ENCODE measurements at regions not wholly inside any gene's neighbourhood (a gene's known extent, or its start where the extent isn't known, plus 50 kb on each side); places are given as distances from the start of the nearest gene placed in this dataset.
"Not testable (repeated sequence)": the region's sequence is repeated elsewhere in the genome, so short reads cannot be mapped to it uniquely, and the experiment has no call there.

DNA sequence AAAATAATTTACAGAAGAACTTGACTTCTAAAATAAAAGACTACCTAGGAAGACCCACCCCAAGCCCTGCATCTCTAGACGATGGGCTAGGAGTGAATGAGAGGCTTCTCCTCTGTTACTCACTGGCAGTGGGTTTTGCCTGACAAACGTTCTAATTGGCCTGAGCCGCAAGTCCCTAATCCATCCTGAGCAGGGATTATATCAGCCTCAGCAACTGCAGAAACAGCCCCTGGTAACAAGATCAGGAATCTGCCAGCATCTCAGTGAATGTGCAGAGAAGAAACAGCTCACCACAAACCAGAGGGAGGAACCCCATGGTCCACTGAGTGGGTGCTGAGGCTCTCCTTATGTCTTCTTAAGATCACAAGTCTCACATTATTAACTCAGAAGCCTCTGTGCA is 240.6 kb downstream of the BRINP2 start:
- no peak overlapping the region for H3K9ac ChIP-seq (ENCODE audit: low read length)
- TF ChIP-seq, protein P1, sequence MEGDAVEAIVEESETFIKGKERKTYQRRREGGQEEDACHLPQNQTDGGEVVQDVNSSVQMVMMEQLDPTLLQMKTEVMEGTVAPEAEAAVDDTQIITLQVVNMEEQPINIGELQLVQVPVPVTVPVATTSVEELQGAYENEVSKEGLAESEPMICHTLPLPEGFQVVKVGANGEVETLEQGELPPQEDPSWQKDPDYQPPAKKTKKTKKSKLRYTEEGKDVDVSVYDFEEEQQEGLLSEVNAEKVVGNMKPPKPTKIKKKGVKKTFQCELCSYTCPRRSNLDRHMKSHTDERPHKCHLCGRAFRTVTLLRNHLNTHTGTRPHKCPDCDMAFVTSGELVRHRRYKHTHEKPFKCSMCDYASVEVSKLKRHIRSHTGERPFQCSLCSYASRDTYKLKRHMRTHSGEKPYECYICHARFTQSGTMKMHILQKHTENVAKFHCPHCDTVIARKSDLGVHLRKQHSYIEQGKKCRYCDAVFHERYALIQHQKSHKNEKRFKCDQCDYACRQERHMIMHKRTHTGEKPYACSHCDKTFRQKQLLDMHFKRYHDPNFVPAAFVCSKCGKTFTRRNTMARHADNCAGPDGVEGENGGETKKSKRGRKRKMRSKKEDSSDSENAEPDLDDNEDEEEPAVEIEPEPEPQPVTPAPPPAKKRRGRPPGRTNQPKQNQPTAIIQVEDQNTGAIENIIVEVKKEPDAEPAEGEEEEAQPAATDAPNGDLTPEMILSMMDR (IDR thresholded peaks at IDR 0.05; ENCODE audit: insufficient read depth, low read length, poor library complexity, severe bottlenecking), result no peak
- TF ChIP-seq EZH2phosphoT487 (conservative IDR thresholded peaks at IDR 0.05; ENCODE audit: low read length), result no peak
- no peak overlapping the region for H3K4me2 ChIP-seq (ENCODE audit: low read depth, low read length, poor library complexity, severe bottlenecking)

DNA sequence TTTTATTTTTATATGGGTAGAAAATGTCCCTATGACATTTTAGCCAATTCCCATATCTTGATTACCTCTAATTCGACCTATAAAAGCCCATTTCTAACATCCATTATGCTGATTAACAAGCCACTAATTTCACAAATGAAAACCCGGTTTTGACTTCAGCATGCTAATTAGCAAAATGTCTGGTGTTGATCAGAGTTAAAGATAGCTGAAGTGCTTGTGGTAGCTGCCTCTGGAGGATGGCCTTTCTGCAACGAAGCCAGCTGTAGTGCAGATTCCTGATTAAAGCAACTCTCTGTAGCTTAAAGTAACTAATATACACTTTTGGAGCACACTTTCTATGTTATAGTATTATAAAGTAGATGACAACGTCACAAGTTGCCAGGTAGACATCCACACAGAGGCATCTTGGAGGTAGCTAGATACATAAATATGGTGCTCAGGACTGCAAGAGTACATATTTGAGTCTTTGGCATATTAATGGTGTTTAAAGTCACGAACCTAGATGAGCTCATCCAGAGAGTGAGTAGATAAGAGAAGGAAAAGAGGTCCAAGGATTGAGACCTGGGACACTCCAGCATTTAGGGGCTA is 239.5 kb downstream of the BRINP2 start:
- Histone ChIP-seq H3K9ac (ENCODE audit: low read length) (no peak overlapping the region), H3K4me3 (ENCODE audit: insufficient read depth, low read length, poor library complexity, severe bottlenecking) (no peak overlapping the region), H3K9me3 (ENCODE audit: insufficient read depth, low read length) (no peaks in the 10 kb centered on the region), H3K36me3 (ENCODE audit: low read length) (no peaks in the 10 kb centered on the region), H2AFZ (ENCODE audit: low read depth, low read length, severe bottlenecking) (no peak overlapping the region), H3F3A (ENCODE audit: insufficient read depth) (no peaks in the 10 kb centered on the region), H3K9me2 (replicated peaks; ENCODE audit: insufficient read depth, low read length) (no peaks in the 10 kb centered on the region), H3K4me2 (ENCODE audit: low read depth, low read length, poor library complexity, severe bottlenecking) (no peak overlapping the region), H3K27ac (ENCODE audit: low read depth, low read length) (no peak overlapping the region), H3K27me3 (ENCODE audit: low read length) (no peaks in the 10 kb centered on the region), H4K20me1 (ENCODE audit: low read depth, low read length) (no peaks in the 10 kb centered on the region), H3K79me2 (ENCODE audit: insufficient read depth, low read length) (no peaks in the 10 kb centered on the region)
- TF ChIP-seq EZH2phosphoT487 (conservative IDR thresholded peaks at IDR 0.05; ENCODE audit: low read length), result no peak
- TF ChIP-seq, protein P1 (IDR thresholded peaks at IDR 0.05; ENCODE audit: insufficient read depth, low read length, poor library complexity, severe bottlenecking), result no peak

More for the DNA sequence above, 240.6 kb downstream of the BRINP2 start:
- H3F3A ChIP-seq (ENCODE audit: insufficient read depth), result no peaks in the 10 kb centered on the region
- H2AFZ ChIP-seq (ENCODE audit: low read depth, low read length, severe bottlenecking), result no peak overlapping the region
- H4K20me1 ChIP-seq (ENCODE audit: low read depth, low read length), result no peaks in the 10 kb centered on the region
- no peaks in the 10 kb centered on the region for H3K36me3 ChIP-seq (ENCODE audit: low read length)
- no peak overlapping the region for H3K4me3 ChIP-seq (ENCODE audit: insufficient read depth, low read length, poor library complexity, severe bottlenecking)
- no peaks in the 10 kb centered on the region for H3K79me2 ChIP-seq (ENCODE audit: insufficient read depth, low read length)
- no peaks in the 10 kb centered on the region for H3K9me3 ChIP-seq (ENCODE audit: insufficient read depth, low read length)
- no peak overlapping the region for H3K27ac ChIP-seq (ENCODE audit: low read depth, low read length)
- no peaks in the 10 kb centered on the region for H3K9me2 ChIP-seq (replicated peaks; ENCODE audit: insufficient read depth, low read length)
- H3K27me3 ChIP-seq (ENCODE audit: low read length), result no peaks in the 10 kb centered on the region

DNA sequence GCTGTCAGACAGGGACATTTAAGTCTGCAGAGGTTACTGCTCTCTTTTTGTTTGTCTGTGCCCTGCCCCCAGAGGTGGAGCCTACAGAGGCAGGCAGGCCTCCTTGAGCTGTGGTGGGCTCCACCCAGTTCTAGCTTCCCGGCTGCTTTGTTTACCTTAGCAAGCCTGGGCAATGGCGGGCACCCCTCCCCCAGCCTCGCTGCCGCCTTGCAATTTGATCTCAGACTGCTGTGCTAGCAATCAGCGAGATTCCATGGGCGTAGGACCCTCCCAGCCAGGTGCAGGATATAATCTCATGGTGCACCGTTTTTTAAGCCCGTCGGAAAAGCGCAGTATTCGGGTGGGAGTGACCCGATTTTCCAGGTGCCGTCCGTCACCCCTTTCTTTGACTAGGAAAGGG is 235.6 kb downstream of the BRINP2 start:
- not testable (repeated sequence) for H3K4me2 ChIP-seq (ENCODE audit: low read depth, low read length, poor library complexity, severe bottlenecking); H3K79me2 ChIP-seq (ENCODE audit: insufficient read depth, low read length); H3K9me2 ChIP-seq (replicated peaks; ENCODE audit: insufficient read depth, low read length); H4K20me1 ChIP-seq (ENCODE audit: low read depth, low read length); H3K27me3 ChIP-seq (ENCODE audit: low read length); H3K36me3 ChIP-seq (ENCODE audit: low read length); H2AFZ ChIP-seq (ENCODE audit: low read depth, low read length, severe bottlenecking); H3F3A ChIP-seq (ENCODE audit: insufficient read depth); H3K27ac ChIP-seq (ENCODE audit: low read depth, low read length); H3K9ac ChIP-seq (ENCODE audit: low read length); H3K4me3 ChIP-seq (ENCODE audit: insufficient read depth, low read length, poor library complexity, severe bottlenecking); H3K9me3 ChIP-seq (ENCODE audit: insufficient read depth, low read length)

DNA sequence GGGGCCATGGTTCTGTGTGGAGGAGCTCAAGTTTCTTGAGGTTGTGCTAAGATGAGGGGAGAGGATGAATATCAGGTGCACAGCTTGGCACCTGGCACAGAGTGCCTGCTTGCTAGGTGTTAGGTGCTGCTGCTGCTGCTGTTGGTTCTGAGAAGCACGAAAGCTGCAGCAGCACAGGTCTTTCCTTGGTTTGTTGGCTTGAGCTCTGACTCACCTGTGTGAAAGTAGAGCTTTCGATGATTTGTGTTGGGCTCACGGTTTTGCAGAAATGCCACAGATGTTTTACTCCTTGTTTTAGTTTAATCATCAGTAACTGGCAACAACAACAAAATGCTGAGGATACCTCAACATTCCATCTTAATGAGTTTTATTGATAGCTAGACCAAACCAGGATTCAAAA is 221.6 kb downstream of the BRINP2 start:
- Histone ChIP-seq H3K79me2 (ENCODE audit: insufficient read depth, low read length) (no peaks in the 10 kb centered on the region), H3K36me3 (ENCODE audit: low read length) (no peaks in the 10 kb centered on the region), H4K20me1 (ENCODE audit: low read depth, low read length) (no peaks in the 10 kb centered on the region), H3K27ac (ENCODE audit: low read depth, low read length) (no peak overlapping the region), H3F3A (ENCODE audit: insufficient read depth) (no peaks in the 10 kb centered on the region), H3K4me3 (ENCODE audit: insufficient read depth, low read length, poor library complexity, severe bottlenecking) (no peak overlapping the region), H3K27me3 (ENCODE audit: low read length) (no peaks in the 10 kb centered on the region), H3K9ac (ENCODE audit: low read length) (no peak overlapping the region), H3K9me3 (ENCODE audit: insufficient read depth, low read length) (no peaks in the 10 kb centered on the region), H3K4me2 (ENCODE audit: low read depth, low read length, poor library complexity, severe bottlenecking) (no peak overlapping the region), H3K9me2 (replicated peaks; ENCODE audit: insufficient read depth, low read length) (no peaks in the 10 kb centered on the region), H2AFZ (ENCODE audit: low read depth, low read length, severe bottlenecking) (no peak overlapping the region)
- TF ChIP-seq EZH2phosphoT487 (conservative IDR thresholded peaks at IDR 0.05; ENCODE audit: low read length), result no peak
- TF ChIP-seq, protein P1 (IDR thresholded peaks at IDR 0.05; ENCODE audit: insufficient read depth, low read length, poor library complexity, severe bottlenecking), result no peak

Data from SU-DHL-6 (cell line).